ENCODE measurements at regions not wholly inside any gene's neighbourhood (a gene's known extent, or its start where the extent isn't known, plus 50 kb on each side); places are given as distances from the start of the nearest gene placed in this dataset.
"Not testable (repeated sequence)": the region's sequence is repeated elsewhere in the genome, so short reads cannot be mapped to it uniquely, and the experiment has no call there.

GRCh38 chr12:22130671-22131070 lies 84.7 kb downstream of the CMAS start:
- H3K4me1 ChIP-seq (replicated peaks in 1 of 2): no peaks in the 10 kb centered on the region
- H3K27ac ChIP-seq: no peak overlapping the region
- 92 to 96% (median 95%) methylated on average over 3 of the region's 3 CpGs for WGBS, 4 donors
- no peaks in the 10 kb centered on the region for H3K36me3 ChIP-seq (replicated peaks in 1 of 2)
- H3K4me3 ChIP-seq: no peak overlapping the region
- DNase-seq: no peak
- no peaks in the 10 kb centered on the region for H3K9me3 ChIP-seq (replicated peaks in 1 of 3)
- TF ChIP-seq POLR2A (IDR thresholded peaks at IDR 0.05): no peak
- TF ChIP-seq CTCF (IDR thresholded peaks at IDR 0.05): no peak
- intact Hi-C loops (cut with DNase I): no loop called here
- no peaks in the 10 kb centered on the region for H3K27me3 ChIP-seq

- H3K9me3 ChIP-seq (replicated peaks in 1 of 3): not testable (repeated sequence)
Measured at GRCh38 chr12:22136604-22137117, 90.6 kb downstream of the CMAS start.

More at GRCh38 chr12:22136604-22137117, 90.6 kb downstream of the CMAS start:
- H3K4me1 ChIP-seq (replicated peaks in 1 of 2); H3K36me3 ChIP-seq (replicated peaks in 1 of 2); H3K27me3 ChIP-seq; H3K27ac ChIP-seq; DNase-seq; H3K4me3 ChIP-seq; intact Hi-C loops (cut with DNase I): not testable (repeated sequence)
- 78 to 88% (median 83%) methylated on average over 14 to 19 of the region's 21 CpGs for WGBS, 4 donors
